Stimulated activated naive CD8-positive, alpha-beta T cell treated with anti-CD3 and anti-CD28 coated beads, Interleukin-15, Interleukin-2, amounts not matched to agents 100 U/mL and 50 U/mL, for 24 hours (primary cell): ENCODE measurements at regions not wholly inside any gene's neighbourhood (a gene's known extent, or its start where the extent isn't known, plus 50 kb on each side); places are given as distances from the start of the nearest gene placed in this dataset.
"Not testable (repeated sequence)": the region's sequence is repeated elsewhere in the genome, so short reads cannot be mapped to it uniquely, and the experiment has no call there.

Source experiments
- ATAC-seq: fragments of 150-1000 bp; cut with Tn5 transposase; one replicate; pipeline ENCODE4 v1.10.0; 2021
- DNase-seq: peaks from one replicate; pipeline ENCODE4 v3.0.0; 2021

- no peak for DNase-seq
- ATAC-seq = no peak
These were observed 301.7 kb downstream of the BRD1 start for GRCh38 chr22:49525801-49526535.

GRCh38 chr22:49525360-49525759 lies 302.3 kb downstream of the BRD1 start:
- ATAC-seq (no peak), DNase-seq (no peak)

- no peak for ATAC-seq
These were observed 303.3 kb downstream of the BRD1 start for GRCh38 chr22:49524362-49524761.

GRCh38 chr22:49523374-49524008 lies 304.2 kb downstream of the BRD1 start:
- DNase-seq (no peak), ATAC-seq (no peak)

More at GRCh38 chr22:49524362-49524761, 303.3 kb downstream of the BRD1 start:
- no peak for DNase-seq

- no peak for ATAC-seq
- DNase-seq = no peak
These were observed 304.9 kb downstream of the BRD1 start for GRCh38 chr22:49522582-49523373.

GRCh38 chr22:49521787-49522224 lies 305.9 kb downstream of the BRD1 start:
- no peak for ATAC-seq
- DNase-seq = no peak

- DNase-seq (no peak), ATAC-seq (no peak)
These were observed 308.4 kb downstream of the BRD1 start for GRCh38 chr22:49519117-49519737.

GRCh38 chr22:49518436-49518970 lies 309.2 kb downstream of the BRD1 start:
- ATAC-seq = no peak
- no peak for DNase-seq

- DNase-seq = no peak
- ATAC-seq = no peak
These were observed 309.9 kb downstream of the BRD1 start for GRCh38 chr22:49517667-49518185.

GRCh38 chr22:49517211-49517610 lies 310.5 kb downstream of the BRD1 start:
- ATAC-seq = no peak
- DNase-seq = no peak

GRCh38 chr22:49515475-49515874 lies 312.2 kb downstream of the BRD1 start:
- DNase-seq = no peak

GRCh38 chr22:49514641-49515040 lies 313.0 kb downstream of the BRD1 start:
- DNase-seq (no peak), ATAC-seq (no peak)

More at GRCh38 chr22:49515475-49515874, 312.2 kb downstream of the BRD1 start:
- ATAC-seq = no peak

GRCh38 chr22:49514211-49514610 lies 313.5 kb downstream of the BRD1 start:
- ATAC-seq = no peak
- no peak for DNase-seq

- ATAC-seq (no peak), DNase-seq (no peak)
These were observed 314.3 kb downstream of the BRD1 start for GRCh38 chr22:49513358-49513851.

- DNase-seq = no peak
These were observed 315.0 kb downstream of the BRD1 start for GRCh38 chr22:49512487-49513165.

GRCh38 chr22:49511393-49512189 lies 316.1 kb downstream of the BRD1 start:
- ATAC-seq = not testable (repeated sequence)

More at GRCh38 chr22:49512487-49513165, 315.0 kb downstream of the BRD1 start:
- ATAC-seq = no peak

GRCh38 chr22:49510718-49511117 lies 317.0 kb downstream of the BRD1 start:
- DNase-seq = no peak
- ATAC-seq = no peak

More at GRCh38 chr22:49511393-49512189, 316.1 kb downstream of the BRD1 start:
- not testable (repeated sequence) for DNase-seq

GRCh38 chr22:49509016-49509415 lies 318.7 kb downstream of the BRD1 start:
- DNase-seq (no peak), ATAC-seq (no peak)

- no peak for DNase-seq
- no peak for ATAC-seq
These were observed 319.1 kb downstream of the BRD1 start for GRCh38 chr22:49508561-49508960.
